ENCODE measurements at regions not wholly inside any gene's neighbourhood (a gene's known extent, or its start where the extent isn't known, plus 50 kb on each side); places are given as distances from the start of the nearest gene placed in this dataset.

GRCh38 chr5:175281257-175281656 lies 162.7 kb downstream of the DRD1 start:
- Histone ChIP-seq H3K79me2 (ENCODE audit: insufficient read depth, low read length) (no peaks in the 10 kb centered on the region), H3K9me3 (ENCODE audit: insufficient read depth, low read depth, low read length) (no peaks in the 10 kb centered on the region), H2AFZ (ENCODE audit: low read length) (no peak overlapping the region), H3K36me3 (ENCODE audit: insufficient read depth, low read length) (no peaks in the 10 kb centered on the region), H3F3A (ENCODE audit: low read depth) (no peaks in the 10 kb centered on the region), H3K27me3 (ENCODE audit: insufficient read depth, low read length, poor library complexity, severe bottlenecking) (no peaks in the 10 kb centered on the region), H3K4me1 (ENCODE audit: insufficient read depth, low read length, poor library complexity, severe bottlenecking) (no peaks in the 10 kb centered on the region), H3K9ac (ENCODE audit: low read depth, low read length, poor library complexity, severe bottlenecking) (no peak overlapping the region), H3K9me2 (replicated peaks; ENCODE audit: low read depth, low read length) (no peaks in the 10 kb centered on the region), H3K4me3 (ENCODE audit: low read length, poor library complexity, severe bottlenecking) (no peak overlapping the region), H3K4me2 (ENCODE audit: low read depth, low read length, poor library complexity, severe bottlenecking) (no peak overlapping the region), H4K20me1 (ENCODE audit: insufficient read depth, low read length, poor library complexity, severe bottlenecking) (no peaks in the 10 kb centered on the region)
- TF ChIP-seq CTCF (conservative IDR thresholded peaks at IDR 0.05; ENCODE audit: low read length): no peak
- no peak for TF ChIP-seq EZH2phosphoT487 (IDR thresholded peaks at IDR 0.05; ENCODE audit: borderline replicate concordance)

- Histone ChIP-seq H4K20me1 (ENCODE audit: insufficient read depth, low read length, poor library complexity, severe bottlenecking) (no peaks in the 10 kb centered on the region), H3K27me3 (ENCODE audit: insufficient read depth, low read length, poor library complexity, severe bottlenecking) (no peaks in the 10 kb centered on the region), H3K4me3 (ENCODE audit: low read length, poor library complexity, severe bottlenecking) (no peak overlapping the region), H3K4me2 (ENCODE audit: low read depth, low read length, poor library complexity, severe bottlenecking) (no peak overlapping the region), H3K9me2 (replicated peaks; ENCODE audit: low read depth, low read length) (no peaks in the 10 kb centered on the region), H3K9me3 (ENCODE audit: insufficient read depth, low read depth, low read length) (no peaks in the 10 kb centered on the region), H3K36me3 (ENCODE audit: insufficient read depth, low read length) (no peaks in the 10 kb centered on the region), H3K4me1 (ENCODE audit: insufficient read depth, low read length, poor library complexity, severe bottlenecking) (no peaks in the 10 kb centered on the region), H2AFZ (ENCODE audit: low read length) (no peak overlapping the region), H3F3A (ENCODE audit: low read depth) (no peaks in the 10 kb centered on the region), H3K79me2 (ENCODE audit: insufficient read depth, low read length) (no peaks in the 10 kb centered on the region), H3K9ac (ENCODE audit: low read depth, low read length, poor library complexity, severe bottlenecking) (no peak overlapping the region)
- TF ChIP-seq CTCF (conservative IDR thresholded peaks at IDR 0.05; ENCODE audit: low read length) (no peak), EZH2phosphoT487 (IDR thresholded peaks at IDR 0.05; ENCODE audit: borderline replicate concordance) (no peak)
Observed at GRCh38 chr5:175279506-175279905, 164.5 kb downstream of the DRD1 start.

- Histone ChIP-seq H3F3A (ENCODE audit: low read depth) (no peaks in the 10 kb centered on the region), H4K20me1 (ENCODE audit: insufficient read depth, low read length, poor library complexity, severe bottlenecking) (no peaks in the 10 kb centered on the region), H3K4me2 (ENCODE audit: low read depth, low read length, poor library complexity, severe bottlenecking) (no peak overlapping the region), H3K36me3 (ENCODE audit: insufficient read depth, low read length) (no peaks in the 10 kb centered on the region), H2AFZ (ENCODE audit: low read length) (no peak overlapping the region), H3K9ac (ENCODE audit: low read depth, low read length, poor library complexity, severe bottlenecking) (no peak overlapping the region), H3K79me2 (ENCODE audit: insufficient read depth, low read length) (no peaks in the 10 kb centered on the region), H3K9me3 (ENCODE audit: insufficient read depth, low read depth, low read length) (no peaks in the 10 kb centered on the region), H3K4me1 (ENCODE audit: insufficient read depth, low read length, poor library complexity, severe bottlenecking) (no peaks in the 10 kb centered on the region), H3K4me3 (ENCODE audit: low read length, poor library complexity, severe bottlenecking) (no peak overlapping the region), H3K9me2 (replicated peaks; ENCODE audit: low read depth, low read length) (no peaks in the 10 kb centered on the region), H3K27me3 (ENCODE audit: insufficient read depth, low read length, poor library complexity, severe bottlenecking) (no peaks in the 10 kb centered on the region)
- TF ChIP-seq EZH2phosphoT487 (IDR thresholded peaks at IDR 0.05; ENCODE audit: borderline replicate concordance) (no peak), CTCF (conservative IDR thresholded peaks at IDR 0.05; ENCODE audit: low read length) (no peak)
Observed at GRCh38 chr5:175275748-175276147, 168.2 kb downstream of the DRD1 start.
